GM06990 (cell line): ENCODE measurements at regions not wholly inside any gene's neighbourhood (a gene's known extent, or its start where the extent isn't known, plus 50 kb on each side); places are given as distances from the start of the nearest gene placed in this dataset.

Experiments used
- DNase-seq: peaks from one replicate; pipeline ENCODE4 v3.0.0-alpha.2; 2011; ENCODE audit not compliant: insufficient read length; ENCODE audit errors: extremely low read depth
- H3K27me3 ChIP-seq: replicated peaks from 2 replicates; pipeline ENCODE4 v1.6.0; 2011; ENCODE audit warnings: low read length; ENCODE audit not compliant: control insufficient read depth, insufficient read depth
- H3K36me3 ChIP-seq: 2 replicates; pipeline ENCODE4 v1.5.1; 2011; ENCODE audit warnings: low read length; ENCODE audit not compliant: control insufficient read depth, insufficient read depth
- H3K4me3 ChIP-seq: replicated peaks from 2 replicates; pipeline ENCODE4 v1.5.1; 2011; ENCODE audit warnings: low read depth, mild to moderate bottlenecking, control low read depth, low read length
- TF ChIP-seq, protein P1 (sequence below): IDR thresholded peaks from 2 replicates; pipeline ENCODE4 v1.5.1; 2011; ENCODE audit warnings: low read length, control low read depth, mild to moderate bottlenecking, inconsistent platforms; ENCODE audit not compliant: insufficient read depth, poor library complexity, severe bottlenecking

GRCh38 chr13:100899720-100900316, 225.2 kb upstream of the TMTC4 start:
- Histone ChIP-seq H3K27me3 (no peaks in the 10 kb centered on the region), H3K36me3 (no peaks in the 10 kb centered on the region), H3K4me3 (no peak overlapping the region)
- TF ChIP-seq, protein P1, sequence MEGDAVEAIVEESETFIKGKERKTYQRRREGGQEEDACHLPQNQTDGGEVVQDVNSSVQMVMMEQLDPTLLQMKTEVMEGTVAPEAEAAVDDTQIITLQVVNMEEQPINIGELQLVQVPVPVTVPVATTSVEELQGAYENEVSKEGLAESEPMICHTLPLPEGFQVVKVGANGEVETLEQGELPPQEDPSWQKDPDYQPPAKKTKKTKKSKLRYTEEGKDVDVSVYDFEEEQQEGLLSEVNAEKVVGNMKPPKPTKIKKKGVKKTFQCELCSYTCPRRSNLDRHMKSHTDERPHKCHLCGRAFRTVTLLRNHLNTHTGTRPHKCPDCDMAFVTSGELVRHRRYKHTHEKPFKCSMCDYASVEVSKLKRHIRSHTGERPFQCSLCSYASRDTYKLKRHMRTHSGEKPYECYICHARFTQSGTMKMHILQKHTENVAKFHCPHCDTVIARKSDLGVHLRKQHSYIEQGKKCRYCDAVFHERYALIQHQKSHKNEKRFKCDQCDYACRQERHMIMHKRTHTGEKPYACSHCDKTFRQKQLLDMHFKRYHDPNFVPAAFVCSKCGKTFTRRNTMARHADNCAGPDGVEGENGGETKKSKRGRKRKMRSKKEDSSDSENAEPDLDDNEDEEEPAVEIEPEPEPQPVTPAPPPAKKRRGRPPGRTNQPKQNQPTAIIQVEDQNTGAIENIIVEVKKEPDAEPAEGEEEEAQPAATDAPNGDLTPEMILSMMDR, result no peak
- no peak for DNase-seq

GRCh38 chr13:100898431-100898830, 223.8 kb upstream of the TMTC4 start:
- TF ChIP-seq, protein P1, result no peak
- no peaks in the 10 kb centered on the region for H3K36me3 ChIP-seq
- no peak overlapping the region for H3K4me3 ChIP-seq
- DNase-seq, result no peak
- no peaks in the 10 kb centered on the region for H3K27me3 ChIP-seq

DNA sequence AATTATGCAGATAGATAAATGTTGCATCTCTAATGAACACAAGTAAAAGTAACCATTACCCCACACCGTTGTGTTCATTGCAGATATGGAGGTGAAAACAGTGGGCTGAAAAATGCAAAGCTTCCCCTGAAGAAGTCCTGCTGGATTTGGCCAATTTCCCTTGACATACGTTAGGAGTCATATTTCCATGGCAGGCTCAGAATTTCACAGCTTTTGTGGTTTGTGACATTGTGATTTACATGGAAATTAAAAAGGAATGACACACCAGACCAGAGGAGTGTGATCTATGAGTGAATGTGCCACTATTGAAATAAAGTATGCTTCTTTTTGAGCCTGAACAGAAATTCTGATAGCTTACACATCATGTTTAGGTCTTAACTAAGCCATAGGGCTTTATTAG, 221.1 kb upstream of the TMTC4 start:
- TF ChIP-seq, protein P1, result no peak
- H3K27me3 ChIP-seq, result no peaks in the 10 kb centered on the region
- no peak for DNase-seq
- no peak overlapping the region for H3K4me3 ChIP-seq
- H3K36me3 ChIP-seq, result no peaks in the 10 kb centered on the region

DNA sequence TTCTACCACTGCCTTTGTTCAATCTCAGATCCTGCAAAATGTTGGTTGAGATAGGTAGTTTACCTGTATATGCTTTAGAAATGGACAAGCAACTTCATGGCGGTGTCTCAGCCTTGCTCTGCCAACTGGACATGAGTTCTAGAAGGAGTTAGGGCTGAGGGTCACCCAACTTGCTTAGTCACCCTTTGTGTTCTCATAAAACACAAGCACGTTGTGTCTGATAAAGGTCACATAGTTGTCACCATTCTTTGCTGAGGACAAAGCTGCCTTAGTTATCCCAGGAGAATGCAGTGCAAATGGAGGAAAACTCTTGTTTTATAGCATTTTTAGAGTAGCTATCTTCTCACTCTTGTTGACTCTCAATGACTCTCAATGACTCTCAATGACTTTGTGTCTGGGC, 218.4 kb upstream of the TMTC4 start:
- no peak for DNase-seq
- Histone ChIP-seq H3K36me3 (no peaks in the 10 kb centered on the region), H3K27me3 (no peaks in the 10 kb centered on the region), H3K4me3 (no peak overlapping the region)
- TF ChIP-seq, protein P1, result no peak

DNA sequence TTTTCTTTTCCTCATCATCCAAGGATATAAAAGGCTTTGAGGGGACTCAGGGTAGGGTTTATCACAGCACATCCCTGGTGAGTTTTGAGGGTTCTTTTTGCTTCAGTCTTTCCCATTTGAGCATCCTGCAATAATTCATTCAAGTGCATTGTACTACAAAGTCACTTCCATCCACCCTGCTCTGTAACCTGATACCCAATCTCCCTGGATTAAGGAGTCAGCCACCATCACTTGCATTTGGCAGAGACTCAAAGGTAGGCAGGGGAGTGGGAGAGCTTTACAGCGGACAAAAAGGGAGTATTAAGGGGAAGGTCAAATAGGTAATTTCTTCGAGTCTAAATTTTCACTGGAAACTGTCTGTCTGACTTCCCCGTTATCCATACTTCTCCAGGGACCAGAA, 216.1 kb upstream of the TMTC4 start:
- H3K4me3 ChIP-seq, result no peak overlapping the region
- TF ChIP-seq, protein P1, result no peak
- DNase-seq, result no peak
- no peaks in the 10 kb centered on the region for H3K36me3 ChIP-seq
- no peaks in the 10 kb centered on the region for H3K27me3 ChIP-seq

DNA sequence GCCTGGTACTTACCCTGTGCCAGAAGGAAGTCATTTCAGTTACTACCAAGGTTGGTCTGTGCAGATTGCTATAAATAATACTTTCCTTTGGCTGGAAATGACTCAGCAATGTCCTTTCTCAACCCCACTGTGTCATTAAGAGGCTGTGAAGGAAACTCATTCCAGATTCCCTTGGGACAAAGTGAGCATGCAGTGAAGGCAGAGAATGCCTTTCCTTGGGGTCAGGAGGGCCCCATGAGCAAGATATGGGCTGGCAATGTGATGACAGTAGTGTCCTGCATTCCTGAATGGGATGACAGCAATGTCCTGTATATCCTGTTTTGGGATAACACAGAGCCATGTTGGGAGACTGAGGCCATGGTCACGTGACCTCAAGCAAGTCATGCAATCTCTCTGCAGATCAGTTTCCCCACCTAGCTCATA, 213.1 kb upstream of the TMTC4 start:
- H3K4me3 ChIP-seq, result no peak overlapping the region
- TF ChIP-seq, protein P1, result no peak
- no peaks in the 10 kb centered on the region for H3K36me3 ChIP-seq
- DNase-seq, result no peak
- no peaks in the 10 kb centered on the region for H3K27me3 ChIP-seq
